Neural progenitor cell (in vitro differentiated cells): ENCODE measurements at regions not wholly inside any gene's neighbourhood (a gene's known extent, or its start where the extent isn't known, plus 50 kb on each side); places are given as distances from the start of the nearest gene placed in this dataset.

Source experiments
- EZH2 ChIP-seq: fragments of 200-600 bp; sonication (generic); IDR thresholded peaks from 2 replicates; pipeline ENCODE4 v1.6.1; 2017; ENCODE audit warnings: antibody characterized with exemption, mild to moderate bottlenecking, moderate library complexity
- TF ChIP-seq, protein P1 (sequence below): fragments of 200-600 bp; sonication (generic); IDR thresholded peaks from 2 replicates; pipeline ENCODE4 v1.5.1; 2017; ENCODE audit warnings: antibody characterized with exemption, mild to moderate bottlenecking

DNA sequence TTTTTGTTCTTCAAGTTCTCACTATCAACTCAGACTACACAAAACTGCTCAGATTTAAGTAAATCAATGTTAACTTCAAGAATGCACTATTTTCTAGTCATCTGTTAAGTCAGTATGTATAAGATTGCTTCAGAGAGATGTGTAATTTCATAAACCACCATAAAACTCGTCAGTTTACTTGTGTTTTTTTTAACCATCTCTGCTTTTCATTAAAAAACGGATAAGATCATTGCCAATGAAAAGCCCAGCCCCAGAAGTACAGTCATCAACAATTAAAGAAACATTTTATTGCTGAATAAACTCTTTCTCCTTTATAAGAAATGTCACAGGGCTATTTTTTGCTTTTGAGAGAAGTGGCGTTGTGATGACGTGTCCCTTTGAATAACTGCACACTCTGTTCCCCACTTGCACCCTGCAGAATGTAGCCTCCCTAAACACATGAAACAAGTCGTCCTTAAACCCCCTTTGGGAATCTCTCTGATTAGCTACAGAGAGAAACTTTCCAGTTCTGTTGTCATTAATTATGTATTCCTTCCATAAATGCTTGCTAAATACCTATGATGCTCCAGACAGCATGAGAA lies 202.7 kb upstream of the FOXD3 start:
- TF ChIP-seq, protein P1, sequence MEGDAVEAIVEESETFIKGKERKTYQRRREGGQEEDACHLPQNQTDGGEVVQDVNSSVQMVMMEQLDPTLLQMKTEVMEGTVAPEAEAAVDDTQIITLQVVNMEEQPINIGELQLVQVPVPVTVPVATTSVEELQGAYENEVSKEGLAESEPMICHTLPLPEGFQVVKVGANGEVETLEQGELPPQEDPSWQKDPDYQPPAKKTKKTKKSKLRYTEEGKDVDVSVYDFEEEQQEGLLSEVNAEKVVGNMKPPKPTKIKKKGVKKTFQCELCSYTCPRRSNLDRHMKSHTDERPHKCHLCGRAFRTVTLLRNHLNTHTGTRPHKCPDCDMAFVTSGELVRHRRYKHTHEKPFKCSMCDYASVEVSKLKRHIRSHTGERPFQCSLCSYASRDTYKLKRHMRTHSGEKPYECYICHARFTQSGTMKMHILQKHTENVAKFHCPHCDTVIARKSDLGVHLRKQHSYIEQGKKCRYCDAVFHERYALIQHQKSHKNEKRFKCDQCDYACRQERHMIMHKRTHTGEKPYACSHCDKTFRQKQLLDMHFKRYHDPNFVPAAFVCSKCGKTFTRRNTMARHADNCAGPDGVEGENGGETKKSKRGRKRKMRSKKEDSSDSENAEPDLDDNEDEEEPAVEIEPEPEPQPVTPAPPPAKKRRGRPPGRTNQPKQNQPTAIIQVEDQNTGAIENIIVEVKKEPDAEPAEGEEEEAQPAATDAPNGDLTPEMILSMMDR: no peak
- TF ChIP-seq EZH2: no peak
